NCI-H446 treated with DMSO at 0.1 percent for 48 hours (cell line): ENCODE measurements at regions not wholly inside any gene's neighbourhood (a gene's known extent, or its start where the extent isn't known, plus 50 kb on each side); places are given as distances from the start of the nearest gene placed in this dataset.
"Not testable (repeated sequence)": the region's sequence is repeated elsewhere in the genome, so short reads cannot be mapped to it uniquely, and the experiment has no call there.

ENCODE experiments used
- DNase-seq: peaks from one replicate; lab custom pipeline; 2025; lab: John Stamatoyannopoulos, UW

- no peak for DNase-seq
Measured at GRCh38 chr5:98309785-98310598, 463.5 kb upstream of the RGMB start.

DNA sequence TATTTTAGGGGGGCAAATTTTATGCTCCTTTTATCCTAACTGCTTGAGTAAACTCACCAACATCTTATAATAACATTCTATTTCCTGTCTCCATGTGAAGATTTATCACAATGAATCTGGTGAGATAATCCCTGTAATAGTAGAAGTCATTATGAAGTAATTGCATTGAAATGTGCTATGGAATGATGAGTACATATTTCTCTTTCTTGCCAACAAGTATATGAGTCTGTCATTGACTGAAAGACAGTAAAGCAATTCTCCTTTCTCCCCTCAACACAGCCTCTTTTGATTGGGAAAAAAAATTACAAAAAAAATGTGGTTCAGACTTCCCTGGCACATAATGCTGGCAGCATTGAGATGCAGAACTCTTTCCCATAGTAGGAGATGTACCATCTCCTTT, 459.2 kb upstream of the RGMB start:
- DNase-seq = no peak

DNA sequence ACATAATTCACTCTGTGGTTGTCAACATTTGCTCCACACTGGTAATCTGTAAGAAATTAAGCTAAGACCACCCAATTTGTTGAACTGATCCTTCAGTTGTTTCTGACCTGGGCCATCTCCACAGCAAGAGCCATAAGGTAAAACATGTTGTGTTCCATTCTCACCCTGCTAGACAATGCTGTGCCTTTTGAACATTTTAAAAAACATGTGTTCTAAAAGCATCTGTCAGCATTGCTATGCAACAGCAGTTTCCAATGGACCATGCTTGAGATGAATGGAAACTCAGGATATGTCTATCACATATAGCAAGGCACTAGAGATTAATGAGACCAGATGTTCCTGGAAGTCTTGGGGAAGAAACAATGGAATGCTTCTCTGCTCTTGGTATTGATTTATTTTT, 455.1 kb upstream of the RGMB start:
- no peak for DNase-seq

GRCh38 chr5:98319299-98320011, 454.0 kb upstream of the RGMB start:
- no peak for DNase-seq

GRCh38 chr5:98320343-98320742, 453.1 kb upstream of the RGMB start:
- DNase-seq = no peak

DNA sequence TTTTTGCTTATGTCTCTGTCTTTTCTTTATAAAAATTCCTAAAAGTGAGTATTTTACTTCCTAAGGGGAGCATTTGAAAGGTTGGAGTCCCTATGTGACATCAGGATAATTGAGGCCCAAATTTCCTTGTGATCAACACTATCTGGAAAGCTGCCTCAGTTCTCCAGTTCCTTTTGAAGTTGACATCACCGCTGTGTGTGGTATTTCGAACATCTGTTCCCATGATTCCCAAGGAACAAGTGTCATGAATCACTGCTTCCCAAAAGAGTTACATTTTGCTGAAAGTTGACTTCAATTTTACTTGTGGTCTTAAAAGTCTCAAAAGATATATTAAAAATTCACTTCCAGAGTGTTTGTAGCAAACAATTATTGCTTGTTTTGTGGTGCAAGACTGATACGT, 452.1 kb upstream of the RGMB start:
- DNase-seq = no peak

DNA sequence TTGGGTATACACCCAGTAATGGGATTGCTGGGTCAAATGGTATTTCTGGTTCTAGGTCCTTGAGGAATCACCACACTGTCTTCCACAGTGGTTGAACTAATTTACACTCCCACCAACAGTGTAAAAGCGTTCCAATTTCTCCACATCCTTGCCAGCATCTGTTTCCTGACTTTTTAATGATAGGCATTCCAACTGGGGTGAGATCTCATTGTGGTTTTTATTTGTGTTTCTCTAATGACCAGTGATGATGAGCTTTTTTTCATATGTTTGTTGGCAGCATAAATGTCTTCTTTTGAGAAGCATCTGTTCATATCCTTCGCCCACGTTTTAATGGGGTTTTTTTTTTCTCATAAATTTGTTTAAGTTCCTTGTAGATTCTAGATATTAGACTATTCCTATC, 448.3 kb upstream of the RGMB start:
- not testable (repeated sequence) for DNase-seq

DNA sequence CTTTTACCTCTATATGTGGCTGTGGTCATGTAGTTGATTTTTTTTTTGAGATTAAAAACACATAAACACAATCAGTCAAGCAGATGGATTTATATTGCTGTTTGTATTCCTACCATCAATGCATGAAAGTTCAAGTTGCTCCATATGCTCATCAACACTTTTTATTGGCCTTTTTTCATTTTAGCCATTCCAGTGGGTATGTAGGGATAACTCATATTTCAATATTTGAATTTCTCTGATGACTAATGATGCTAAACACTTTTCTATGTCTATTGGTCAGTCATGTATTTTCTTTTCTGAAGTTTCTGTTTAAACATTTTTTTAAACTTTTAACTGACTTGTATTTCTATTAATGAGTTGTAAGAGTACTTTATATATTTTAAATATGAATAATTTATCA, 445.4 kb upstream of the RGMB start:
- DNase-seq = no peak

DNA sequence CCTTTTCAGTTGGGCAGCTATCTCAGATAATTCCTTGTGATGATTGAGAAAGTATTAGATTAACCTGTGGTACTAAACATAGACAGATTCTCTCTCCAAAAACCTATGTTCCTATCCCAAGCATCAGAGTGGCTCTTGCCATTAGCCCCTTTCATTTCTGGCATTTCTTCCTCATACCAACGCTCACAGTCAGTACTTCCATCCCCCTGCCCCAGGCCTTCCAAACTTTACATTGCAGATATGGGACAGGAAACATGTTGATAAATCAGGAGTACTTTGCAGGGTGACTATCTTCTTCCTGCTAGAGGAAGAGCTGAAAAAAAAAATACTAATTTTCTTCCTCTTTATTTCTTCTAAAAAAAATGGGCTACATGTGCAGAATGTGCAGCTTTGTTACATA, 442.6 kb upstream of the RGMB start:
- DNase-seq = no peak

- no peak for DNase-seq
Measured at GRCh38 chr5:98333921-98334320, 439.5 kb upstream of the RGMB start.

GRCh38 chr5:98334946-98335345, 438.5 kb upstream of the RGMB start:
- DNase-seq = no peak

GRCh38 chr5:98339141-98339848, 434.2 kb upstream of the RGMB start:
- no peak for DNase-seq

DNA sequence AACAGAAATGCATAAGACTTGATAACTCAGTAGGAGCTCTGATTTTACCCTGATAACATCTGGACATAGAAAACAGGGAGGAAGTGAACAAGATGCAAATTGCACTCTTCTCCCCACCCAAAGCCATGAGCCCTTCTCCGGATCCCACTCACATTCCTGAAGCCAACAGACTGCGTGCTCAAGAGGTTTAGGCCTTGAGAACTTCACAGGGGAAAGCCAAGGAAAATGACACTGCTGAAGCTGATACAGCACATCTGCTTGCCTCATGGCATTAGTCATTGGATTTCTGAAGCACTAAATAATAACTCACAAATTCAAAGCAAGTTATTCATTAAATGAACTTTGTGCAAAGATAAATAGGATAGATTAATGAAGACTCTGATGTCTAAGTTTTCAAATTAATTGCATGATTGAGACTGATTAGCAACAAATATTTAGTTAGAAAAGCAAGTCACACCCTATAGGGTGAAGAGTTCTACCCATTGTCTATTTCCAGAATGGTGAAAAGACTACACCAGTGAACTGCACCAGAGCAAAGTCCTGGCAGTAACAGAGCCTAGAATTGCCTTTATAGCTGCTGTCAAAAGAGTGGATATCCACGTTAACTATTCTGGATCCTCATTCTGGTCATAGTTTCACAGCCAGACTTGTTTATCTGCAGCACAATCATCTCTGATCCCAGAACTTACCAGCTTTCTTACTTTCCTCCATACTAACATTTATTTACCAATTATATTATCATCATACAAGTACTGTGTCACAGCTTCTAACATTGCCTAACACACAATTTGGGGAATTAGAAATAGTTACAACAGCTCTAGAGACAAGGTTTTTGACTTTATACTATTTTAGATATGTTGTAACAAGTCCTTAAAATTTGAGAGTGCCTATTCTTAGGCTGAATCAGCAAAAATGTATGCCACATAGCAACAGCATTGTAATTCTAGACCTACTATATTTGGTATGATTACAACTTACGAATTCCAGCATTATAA, 432.1 kb upstream of the RGMB start:
- DNase-seq = no peak

DNA sequence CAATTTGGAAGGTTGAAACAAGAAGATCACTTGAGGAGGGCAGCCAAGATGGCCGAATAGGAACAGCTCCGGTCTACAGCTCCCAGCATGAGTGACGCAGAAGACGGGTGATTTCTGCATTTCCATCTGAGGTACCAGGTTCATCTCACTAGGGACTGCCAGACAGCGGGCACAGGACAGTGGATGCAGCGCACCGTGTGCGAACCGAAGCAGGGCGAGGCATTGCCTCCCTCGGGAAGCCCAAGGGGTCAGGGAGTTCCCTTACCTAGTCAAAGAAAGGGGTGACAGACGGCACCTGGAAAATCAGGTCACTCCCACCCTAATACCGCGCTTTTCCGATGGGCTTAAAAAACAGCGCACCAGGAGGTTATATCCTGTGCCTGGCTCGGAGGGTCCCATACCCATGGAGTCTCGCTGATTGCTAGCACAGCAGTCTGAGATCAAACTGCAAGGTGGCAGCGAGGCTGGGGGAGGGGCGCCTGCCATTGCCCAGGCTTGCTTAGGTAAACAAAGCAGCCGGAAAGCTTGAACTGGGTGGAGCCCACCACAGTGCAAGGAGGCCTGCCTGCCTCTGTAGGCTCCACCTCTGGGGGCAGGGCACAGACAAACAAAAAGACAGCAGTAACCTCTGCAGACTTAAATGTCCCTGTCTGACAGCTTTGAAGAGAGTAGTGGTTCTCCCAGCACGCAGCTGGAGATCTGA, 430.4 kb upstream of the RGMB start:
- DNase-seq = not testable (repeated sequence)

- no peak for DNase-seq
Measured at GRCh38 chr5:98349251-98349989, 424.0 kb upstream of the RGMB start.

GRCh38 chr5:98349990-98350365, 423.5 kb upstream of the RGMB start:
- no peak for DNase-seq

GRCh38 chr5:98354922-98355321, 418.5 kb upstream of the RGMB start:
- no peak for DNase-seq

GRCh38 chr5:98360548-98360947, 412.9 kb upstream of the RGMB start:
- DNase-seq = no peak

DNA sequence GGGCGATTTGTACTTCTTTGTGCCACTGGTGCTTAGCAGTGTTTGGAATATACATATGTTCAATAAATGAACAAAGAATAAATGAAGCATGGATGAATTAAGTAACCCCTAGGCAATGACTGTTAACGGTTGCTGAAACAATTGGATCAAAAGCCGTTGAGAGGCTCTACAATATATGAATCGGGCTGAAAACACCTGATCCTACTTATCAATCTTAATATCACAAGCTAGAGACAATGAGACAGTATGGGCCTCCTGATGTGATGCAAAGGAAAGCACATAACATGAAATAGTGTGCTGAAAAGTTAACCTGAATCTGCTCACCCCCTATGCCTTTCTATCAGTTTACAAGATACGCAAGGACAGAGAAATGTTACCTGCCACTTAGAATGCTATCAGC, 410.3 kb upstream of the RGMB start:
- DNase-seq = no peak

DNA sequence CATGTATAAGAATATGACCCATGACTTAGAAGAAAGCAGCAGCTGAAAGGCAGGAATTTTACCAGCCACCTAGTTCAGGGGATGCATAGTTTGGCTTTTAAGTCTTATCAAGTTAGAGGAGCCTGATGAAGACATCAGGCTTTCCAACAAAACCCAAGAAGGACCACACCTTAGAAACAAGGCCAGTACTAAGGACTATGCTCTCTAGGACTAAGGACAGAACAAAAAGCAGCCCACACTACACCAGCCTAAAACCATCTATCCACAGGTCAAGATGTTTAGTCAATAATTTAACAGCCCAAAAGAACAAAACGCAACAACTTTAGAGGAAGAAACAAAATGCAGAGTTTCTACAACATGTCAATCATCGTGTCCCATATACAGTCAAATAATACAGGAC, 408.9 kb upstream of the RGMB start:
- DNase-seq = no peak
